Retina (tissue), 1 donor: ENCODE measurements at regions not wholly inside any gene's neighbourhood (a gene's known extent, or its start where the extent isn't known, plus 50 kb on each side); places are given as distances from the start of the nearest gene placed in this dataset.

Experiments
- DNase-seq: peaks from one replicate; pipeline ENCODE4 v3.0.0-alpha.2; 2016

GRCh38 chr1:5748286-5749225 is 243.7 kb downstream of the NPHP4 start:
- no peak for DNase-seq

GRCh38 chr1:5747426-5748285 is 244.6 kb downstream of the NPHP4 start:
- DNase-seq = no peak

GRCh38 chr1:5746611-5747425 is 245.4 kb downstream of the NPHP4 start:
- DNase-seq = no peak

GRCh38 chr1:5745800-5746610 is 246.2 kb downstream of the NPHP4 start:
- peak; percentile 94 for DNase-seq

- DNase-seq = peak; percentile 63
Measured at GRCh38 chr1:5744911-5745799, 247.1 kb downstream of the NPHP4 start.

- DNase-seq = no peak
Measured at GRCh38 chr1:5744341-5744740, 247.9 kb downstream of the NPHP4 start.

GRCh38 chr1:5743435-5744095 is 248.7 kb downstream of the NPHP4 start:
- no peak for DNase-seq

- DNase-seq = no peak
Measured at GRCh38 chr1:5742801-5743200, 249.4 kb downstream of the NPHP4 start.

- no peak for DNase-seq
Measured at GRCh38 chr1:5742032-5742431, 250.2 kb downstream of the NPHP4 start.

GRCh38 chr1:5740865-5741860 is 251.1 kb downstream of the NPHP4 start:
- DNase-seq = no peak

- no peak for DNase-seq
Measured at GRCh38 chr1:5740450-5740849, 251.8 kb downstream of the NPHP4 start.

- no peak for DNase-seq
Measured at GRCh38 chr1:5739561-5740078, 252.6 kb downstream of the NPHP4 start.

- no peak for DNase-seq
Measured at GRCh38 chr1:5738911-5739462, 253.2 kb downstream of the NPHP4 start.

GRCh38 chr1:5737081-5737480 is 255.1 kb downstream of the NPHP4 start:
- DNase-seq = no peak

GRCh38 chr1:5734996-5735395 is 257.2 kb downstream of the NPHP4 start:
- DNase-seq = no peak

- no peak for DNase-seq
Measured at GRCh38 chr1:5734414-5734813, 257.8 kb downstream of the NPHP4 start.

GRCh38 chr1:5733596-5733995 is 258.6 kb downstream of the NPHP4 start:
- DNase-seq = no peak

GRCh38 chr1:5731110-5731423 is 261.2 kb downstream of the NPHP4 start:
- no peak for DNase-seq
